Bronchial epithelial cell (primary cell): ENCODE measurements at regions not wholly inside any gene's neighbourhood (a gene's known extent, or its start where the extent isn't known, plus 50 kb on each side); places are given as distances from the start of the nearest gene placed in this dataset.
A peak's percentile ranks its signal among the peaks of the same experiment; 100 is the strongest.
"Not testable (repeated sequence)": the region's sequence is repeated elsewhere in the genome, so short reads cannot be mapped to it uniquely, and the experiment has no call there.

Source experiments
- DNase-seq: peaks from one replicate; pipeline ENCODE4 v3.0.0-alpha.2; 2010; ENCODE audit warnings: low read depth
- FAIRE-seq: peaks from 2 replicates; lab custom pipeline; 2011; peaks lifted over from hg19 to GRCh38; lab: Jason Lieb, UNC
- H3K27me3 ChIP-seq: 2 replicates; pipeline ENCODE4 v1.5.1; 2011; ENCODE audit warnings: low read length; ENCODE audit not compliant: control insufficient read depth, insufficient read depth
- H3K36me3 ChIP-seq: 2 replicates; pipeline ENCODE4 v1.5.1; 2011; ENCODE audit warnings: low read length; ENCODE audit not compliant: control insufficient read depth, insufficient read depth
- H3K4me3 ChIP-seq: 2 replicates; pipeline ENCODE4 v1.5.1; 2011; ENCODE audit warnings: mild to moderate bottlenecking, low read depth, low read length, control low read depth
- CTCF ChIP-seq: IDR thresholded peaks from 2 replicates; pipeline ENCODE4 v1.5.1; 2011; ENCODE audit warnings: mild to moderate bottlenecking, moderate library complexity, low read length, control low read depth, inconsistent platforms; ENCODE audit not compliant: insufficient read depth, severe bottlenecking

GRCh38 chr6:40671001-40671693 lies 84.0 kb upstream of the LRFN2 start:
- Histone ChIP-seq H3K27me3 (no peaks in the 10 kb centered on the region), H3K4me3 (no peak overlapping the region), H3K36me3 (no peaks in the 10 kb centered on the region)
- DNase-seq = no peak
- no peak for TF ChIP-seq CTCF
- peak; percentile 32 for FAIRE-seq

- DNase-seq = no peak
- no peaks in the 10 kb centered on the region for H3K27me3 ChIP-seq
- no peaks in the 10 kb centered on the region for H3K36me3 ChIP-seq
- no peak for FAIRE-seq
- no peak overlapping the region for H3K4me3 ChIP-seq
- TF ChIP-seq CTCF = no peak
Measured at GRCh38 chr6:40669343-40669742, 82.2 kb upstream of the LRFN2 start.

- Histone ChIP-seq H3K36me3 (no peaks in the 10 kb centered on the region), H3K27me3 (no peaks in the 10 kb centered on the region), H3K4me3 (no peak overlapping the region)
- DNase-seq (no peak), FAIRE-seq (no peak)
- TF ChIP-seq CTCF = no peak
Measured at GRCh38 chr6:40668203-40668602, 81.0 kb upstream of the LRFN2 start.

GRCh38 chr6:40666530-40666929 lies 79.4 kb upstream of the LRFN2 start:
- no peak for TF ChIP-seq CTCF
- H3K4me3 ChIP-seq = no peak overlapping the region
- H3K36me3 ChIP-seq = no peaks in the 10 kb centered on the region
- DNase-seq = no peak
- H3K27me3 ChIP-seq = no peaks in the 10 kb centered on the region
- FAIRE-seq = no peak

GRCh38 chr6:40661726-40662125 lies 74.6 kb upstream of the LRFN2 start:
- Histone ChIP-seq H3K36me3 (no peaks in the 10 kb centered on the region), H3K27me3 (no peaks in the 10 kb centered on the region), H3K4me3 (no peak overlapping the region)
- FAIRE-seq = no peak
- DNase-seq = no peak
- TF ChIP-seq CTCF = no peak

GRCh38 chr6:40656772-40657171 lies 69.6 kb upstream of the LRFN2 start:
- not testable (repeated sequence) for DNase-seq, FAIRE-seq, H3K36me3 ChIP-seq, H3K27me3 ChIP-seq, H3K4me3 ChIP-seq
